Progenitor cell of endocrine pancreas (in vitro differentiated cells): ENCODE measurements at regions not wholly inside any gene's neighbourhood (a gene's known extent, or its start where the extent isn't known, plus 50 kb on each side); places are given as distances from the start of the nearest gene placed in this dataset.

Experiments used
- DNase-seq: peaks from one replicate; pipeline ENCODE4 v3.0.0; 2021; ENCODE audit warnings: low spot score; ENCODE audit not compliant: unreplicated experiment
- H3K27ac Mint-ChIP-seq: 2 replicates; pipeline ENCODE4 v1.8.0; 2021; ENCODE audit warnings: mild to moderate bottlenecking, moderate library complexity, mixed read lengths
- H3K27me3 Mint-ChIP-seq: 2 replicates; pipeline ENCODE4 v1.8.0; 2021; ENCODE audit warnings: mixed read lengths
- H3K36me3 Mint-ChIP-seq: 2 replicates; pipeline ENCODE4 v1.8.0; 2022; ENCODE audit warnings: mixed read lengths; ENCODE audit not compliant: insufficient read depth
- H3K4me1 Mint-ChIP-seq: 2 replicates; pipeline ENCODE4 v1.8.0; 2021; ENCODE audit warnings: low read depth, mixed read lengths
- H3K4me3 Mint-ChIP-seq: 2 replicates; pipeline ENCODE4 v1.8.0; 2021; ENCODE audit warnings: low read depth, mild to moderate bottlenecking, moderate library complexity, mixed read lengths
- H3K9me3 Mint-ChIP-seq: 2 replicates; pipeline ENCODE4 v1.8.0; 2021; ENCODE audit warnings: low read depth, mixed read lengths
- CTCF ChIP-seq: fragments of 200-600 bp; sonication (generic); IDR thresholded peaks from one replicate; pipeline ENCODE4 v1.5.0; 2021; ENCODE audit warnings: antibody characterized with exemption, mild to moderate bottlenecking; ENCODE audit not compliant: unreplicated experiment

- Mint-ChIP-seq H3K4me3 (no peak overlapping the region), H3K9me3 (peaks cover 18% of the 10 kb centered on the region), H3K4me1 (peaks cover 20% of the 10 kb centered on the region), H3K27me3 (no peaks in the 10 kb centered on the region), H3K27ac (no peak overlapping the region), H3K36me3 (peaks cover 9% of the 10 kb centered on the region)
- no peak for TF ChIP-seq CTCF
- no peak for DNase-seq
These were observed 639.4 kb upstream of the MIR17HG start for GRCh38 chr13:90708128-90708527.

GRCh38 chr13:90709319-90709718 lies 638.2 kb upstream of the MIR17HG start:
- H3K27me3 Mint-ChIP-seq = no peaks in the 10 kb centered on the region
- no peak overlapping the region for H3K4me3 Mint-ChIP-seq
- TF ChIP-seq CTCF = no peak
- peaks cover 16% of the 10 kb centered on the region for H3K9me3 Mint-ChIP-seq
- DNase-seq = no peak
- H3K27ac Mint-ChIP-seq = peak overlapping the region; percentile 31
- H3K4me1 Mint-ChIP-seq = peaks cover 17% of the 10 kb centered on the region
- H3K36me3 Mint-ChIP-seq = peaks cover 5% of the 10 kb centered on the region

- H3K4me1 Mint-ChIP-seq = peaks cover 17% of the 10 kb centered on the region
- no peaks in the 10 kb centered on the region for H3K27me3 Mint-ChIP-seq
- H3K9me3 Mint-ChIP-seq = peaks cover 13% of the 10 kb centered on the region
- no peak for DNase-seq
- no peak for TF ChIP-seq CTCF
- peaks cover 5% of the 10 kb centered on the region for H3K36me3 Mint-ChIP-seq
- H3K4me3 Mint-ChIP-seq = no peak overlapping the region
- no peak overlapping the region for H3K27ac Mint-ChIP-seq
These were observed 637.2 kb upstream of the MIR17HG start for GRCh38 chr13:90710164-90710759.

- H3K36me3 Mint-ChIP-seq = no peaks in the 10 kb centered on the region
- peaks cover 38% of the 10 kb centered on the region for H3K4me1 Mint-ChIP-seq
These were observed 633.9 kb upstream of the MIR17HG start for GRCh38 chr13:90713441-90714133.

GRCh38 chr13:90715485-90715884 lies 632.0 kb upstream of the MIR17HG start:
- H3K27me3 Mint-ChIP-seq = no peaks in the 10 kb centered on the region
- no peak for TF ChIP-seq CTCF
- no peak overlapping the region for H3K4me3 Mint-ChIP-seq
- peaks cover under 1% of the 10 kb centered on the region for H3K9me3 Mint-ChIP-seq
- no peak for DNase-seq
- peaks cover 34% of the 10 kb centered on the region for H3K4me1 Mint-ChIP-seq
- H3K27ac Mint-ChIP-seq = no peak overlapping the region
- H3K36me3 Mint-ChIP-seq = no peaks in the 10 kb centered on the region

More at GRCh38 chr13:90713441-90714133, 633.9 kb upstream of the MIR17HG start:
- H3K9me3 Mint-ChIP-seq = peaks cover 2% of the 10 kb centered on the region
- no peaks in the 10 kb centered on the region for H3K27me3 Mint-ChIP-seq
- no peak overlapping the region for H3K4me3 Mint-ChIP-seq
- DNase-seq = no peak
- TF ChIP-seq CTCF = no peak
- H3K27ac Mint-ChIP-seq = no peak overlapping the region
